Daoy (cell line): ENCODE measurements at regions not wholly inside any gene's neighbourhood (a gene's known extent, or its start where the extent isn't known, plus 50 kb on each side); places are given as distances from the start of the nearest gene placed in this dataset.
"Not testable (repeated sequence)": the region's sequence is repeated elsewhere in the genome, so short reads cannot be mapped to it uniquely, and the experiment has no call there.

Experiments used
- DNase-seq: peaks from one replicate; pipeline ENCODE4 v3.0.0-alpha.2; 2015; ENCODE audit warnings: low read depth

DNA sequence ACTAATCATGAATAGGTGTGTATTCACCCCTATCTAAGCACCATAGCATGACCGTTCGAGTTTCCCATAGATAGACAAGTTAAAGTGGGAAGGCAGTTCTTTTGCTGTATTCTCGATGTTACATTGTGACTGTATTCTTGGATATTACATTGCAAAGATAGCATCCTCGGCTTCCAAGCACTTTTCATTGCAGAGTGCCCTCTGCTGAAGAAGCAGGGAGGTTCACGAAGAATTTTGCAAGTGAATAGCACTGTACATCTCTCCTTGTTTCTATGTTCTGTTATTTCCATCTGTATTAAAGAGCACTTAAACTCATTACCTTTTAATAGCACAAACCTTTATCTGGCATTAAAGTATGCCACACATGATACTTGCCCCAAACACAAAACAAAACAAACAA is 426.7 kb upstream of the ARX start:
- DNase-seq = no peak

DNA sequence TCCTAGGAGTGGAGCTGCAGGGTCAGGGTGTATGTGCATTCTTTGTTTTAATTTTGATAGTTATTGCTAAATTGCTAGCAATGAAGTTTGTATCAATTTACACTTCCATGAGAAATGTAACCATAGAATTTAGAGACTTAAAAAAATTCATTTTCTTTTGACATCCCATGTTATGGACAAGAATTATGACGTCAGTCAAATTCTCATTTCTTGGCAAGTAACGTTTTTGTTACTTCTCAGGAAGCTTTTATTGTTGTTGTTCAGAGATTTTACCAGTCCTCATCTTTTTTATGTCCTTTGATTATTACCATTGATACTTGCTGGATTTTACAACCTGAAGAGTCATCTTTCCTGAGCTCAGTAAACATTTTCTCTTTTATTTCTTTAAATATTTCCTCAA is 417.5 kb upstream of the ARX start:
- no peak for DNase-seq

DNA sequence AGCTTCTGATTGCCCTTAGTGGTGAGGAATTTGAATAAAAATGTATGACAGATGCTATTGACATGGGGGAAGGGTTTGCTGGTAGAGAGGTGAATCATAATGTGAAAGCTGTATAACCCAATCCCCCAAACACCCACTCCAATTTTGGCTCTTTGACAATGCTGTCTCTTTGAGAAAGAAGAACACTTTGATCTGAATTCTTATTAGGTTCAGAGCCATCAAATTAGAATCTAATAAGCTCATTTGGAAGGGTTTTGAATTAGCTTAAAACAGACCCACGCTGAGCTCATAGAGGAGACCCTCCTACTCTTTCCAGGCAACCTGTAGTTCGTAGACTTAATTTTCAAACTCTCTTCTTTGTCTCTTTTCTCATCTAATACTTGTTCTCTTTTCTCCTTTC is 416.6 kb upstream of the ARX start:
- DNase-seq = no peak

DNA sequence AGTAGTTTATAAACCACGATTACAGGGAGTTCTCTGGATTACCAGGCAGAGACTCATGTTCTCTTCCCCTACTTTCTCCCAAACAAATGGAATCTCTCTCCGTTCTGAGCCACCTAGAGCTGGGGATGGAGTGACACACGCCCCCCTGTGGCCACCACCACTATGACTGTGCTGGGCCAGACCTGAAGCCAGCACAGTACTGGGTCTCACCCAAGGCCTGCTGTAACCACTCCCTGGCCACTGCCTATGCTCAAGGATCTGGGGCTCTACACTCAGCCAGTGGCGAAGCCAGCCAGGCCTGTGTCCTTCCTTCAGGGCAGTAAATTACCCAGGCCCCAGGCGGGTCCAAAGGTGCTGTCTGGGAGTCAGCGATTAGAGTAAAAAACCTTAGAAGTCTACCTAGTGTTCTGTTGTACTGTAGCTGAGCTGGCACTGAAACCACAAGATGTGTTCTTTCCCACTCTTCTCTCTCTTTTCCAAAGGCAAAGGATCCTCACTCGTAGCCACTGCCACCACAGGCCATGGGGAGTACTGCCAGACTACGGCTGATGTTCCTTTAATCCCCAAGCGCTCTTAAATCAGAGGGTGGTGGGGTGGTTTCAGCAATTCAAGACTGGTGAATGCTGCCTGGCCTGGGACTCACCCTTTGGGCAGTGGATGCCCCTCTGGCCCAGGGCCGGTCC is 412.2 kb upstream of the ARX start:
- no peak for DNase-seq

DNA sequence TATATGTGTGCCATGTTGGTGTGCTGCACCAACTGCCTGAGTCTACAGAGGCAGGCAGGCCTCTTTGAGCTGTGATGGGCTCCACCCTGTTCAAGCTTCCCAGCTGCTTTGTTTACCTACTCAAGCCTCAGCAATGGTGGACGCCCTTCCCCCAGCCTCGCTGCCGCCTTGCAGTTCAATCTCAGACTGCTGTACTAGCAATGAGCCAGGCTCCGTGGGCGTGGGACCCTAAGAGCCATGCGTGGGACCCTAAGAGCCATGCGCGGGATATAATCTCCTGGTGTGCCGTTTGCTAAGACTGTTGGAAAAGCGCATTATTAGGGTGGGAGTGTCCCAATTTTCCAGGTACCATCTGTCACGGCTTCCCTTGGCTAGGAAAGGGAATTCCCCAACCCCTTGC is 388.4 kb upstream of the ARX start:
- DNase-seq = not testable (repeated sequence)

DNA sequence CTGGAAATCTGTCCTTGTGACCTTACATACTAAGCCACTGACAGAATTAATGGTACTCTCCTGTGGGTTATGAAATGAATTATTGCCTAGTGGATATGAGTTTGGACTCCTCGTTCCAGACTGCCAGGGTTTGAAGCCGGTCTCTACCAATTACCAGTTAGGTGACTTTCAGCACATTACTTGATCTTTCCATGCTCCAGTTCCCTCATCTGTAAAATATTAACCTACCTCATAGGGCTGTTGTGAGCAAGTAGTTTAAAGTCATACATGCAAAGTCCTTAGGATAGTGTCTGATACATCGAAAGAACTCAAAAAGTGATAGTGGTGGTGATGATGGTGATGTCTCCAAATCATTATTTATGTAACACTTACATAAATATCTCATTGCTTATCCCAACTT is 373.5 kb upstream of the ARX start:
- no peak for DNase-seq

DNA sequence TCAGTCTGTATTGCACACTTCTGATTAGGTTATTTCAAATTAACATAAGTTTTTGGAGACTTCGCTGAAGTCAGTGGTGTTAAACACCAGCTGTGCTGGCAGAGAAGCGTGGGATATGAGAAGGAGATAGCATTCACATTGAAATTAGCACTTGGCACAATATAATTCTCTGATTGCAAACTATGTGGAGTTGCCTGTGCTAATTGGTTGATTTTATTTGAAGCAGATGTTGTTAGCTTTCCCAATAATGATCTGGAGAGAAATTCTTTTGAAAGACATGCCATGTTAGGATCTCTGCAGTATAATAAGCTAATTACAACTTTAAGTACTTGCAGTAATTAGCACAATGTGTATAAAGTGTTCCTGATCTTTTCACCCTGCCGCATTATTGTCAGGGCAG is 367.4 kb upstream of the ARX start:
- no peak for DNase-seq

DNA sequence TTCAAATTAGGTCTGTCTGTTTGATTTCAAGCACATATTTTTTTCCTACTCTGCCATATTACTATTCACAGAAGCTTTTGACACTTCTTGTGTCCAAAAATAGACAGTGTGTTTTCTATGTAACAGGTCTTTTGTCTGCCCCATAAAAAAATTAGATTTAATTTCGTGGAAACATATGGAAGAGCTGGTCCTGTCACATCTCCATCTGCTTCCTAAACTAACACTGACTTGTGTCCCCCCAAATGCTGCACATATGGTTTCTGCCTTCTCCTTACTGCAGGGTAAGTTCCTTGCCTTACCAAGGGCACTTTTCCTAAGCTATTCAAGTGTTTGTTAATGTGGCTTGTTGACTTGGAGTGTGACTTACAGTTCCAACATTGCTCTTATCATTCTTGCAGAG is 340.7 kb upstream of the ARX start:
- DNase-seq = no peak

DNA sequence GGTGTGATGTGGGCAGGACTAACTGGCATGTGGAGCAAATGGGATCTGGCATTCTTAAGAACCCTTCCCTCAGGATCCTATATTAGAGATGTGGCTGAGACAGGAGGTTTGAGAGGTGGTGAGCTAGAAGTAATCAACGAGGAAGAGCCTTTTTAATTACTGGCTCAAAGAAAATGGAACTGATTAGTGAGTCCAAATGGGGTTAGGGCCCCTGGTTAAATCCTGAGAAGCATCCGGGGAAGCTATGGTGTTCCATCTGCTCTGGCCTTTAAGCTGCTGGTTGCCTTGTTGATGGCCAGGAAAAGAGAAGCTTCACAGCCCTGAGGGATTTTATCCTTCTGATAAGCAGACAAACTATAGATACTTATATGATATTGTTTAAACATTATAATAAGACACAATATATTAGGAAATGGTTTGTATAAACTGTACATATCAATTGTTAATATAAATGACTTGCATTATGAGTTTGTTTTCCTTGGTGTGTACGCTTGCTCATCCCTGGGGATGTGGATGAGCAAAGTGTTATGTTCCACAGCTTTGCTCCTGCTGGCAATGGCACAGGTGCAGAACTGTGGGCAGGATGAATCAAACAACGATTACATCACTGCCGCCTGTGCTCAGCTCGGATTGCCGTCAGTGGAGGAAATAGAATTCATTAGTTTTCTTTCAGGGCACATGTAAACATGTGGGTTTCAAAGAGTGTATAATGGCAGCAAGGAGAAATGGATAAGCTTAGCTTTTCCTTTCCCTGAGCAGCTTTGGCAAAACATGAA is 328.6 kb upstream of the ARX start:
- DNase-seq = no peak

DNA sequence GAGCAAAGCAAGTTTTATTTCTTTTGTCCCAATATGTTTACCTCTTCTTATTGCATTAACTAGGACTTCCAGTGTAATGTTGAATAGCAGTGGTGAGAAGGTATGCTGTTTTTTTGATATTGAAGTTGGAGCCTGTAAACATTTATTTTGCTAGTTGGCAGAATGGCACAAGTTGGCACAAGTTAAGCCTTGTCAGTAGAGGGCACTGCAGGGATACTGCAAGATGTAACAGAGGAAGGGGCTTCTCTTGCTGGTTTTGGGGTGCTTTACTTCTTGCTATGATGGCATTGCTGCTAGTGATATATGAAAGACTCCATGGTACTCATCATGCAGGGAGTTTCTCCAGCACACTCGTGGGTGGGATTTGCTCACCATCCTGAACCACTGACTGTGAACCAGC is 327.3 kb upstream of the ARX start:
- no peak for DNase-seq

DNA sequence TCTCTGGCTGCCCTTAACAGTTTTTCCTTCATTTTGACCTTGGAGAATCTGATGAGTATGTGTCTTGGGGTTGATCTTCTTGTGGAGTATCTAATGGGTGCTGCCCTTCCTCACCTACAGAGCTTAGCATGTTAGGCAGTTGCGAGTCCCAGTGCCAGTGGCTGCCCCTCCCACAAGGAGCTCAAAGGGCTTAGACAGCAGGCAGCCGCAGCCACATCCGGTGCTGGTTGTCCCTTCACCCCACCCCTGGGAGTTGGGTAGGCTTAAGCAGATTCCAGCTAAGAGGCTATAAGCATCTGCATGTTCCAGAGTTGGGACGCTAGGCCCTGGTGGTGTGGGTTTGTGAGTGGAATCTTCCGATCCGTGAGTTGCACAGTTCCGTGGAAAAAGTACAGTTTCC is 322.1 kb upstream of the ARX start:
- DNase-seq = no peak

DNA sequence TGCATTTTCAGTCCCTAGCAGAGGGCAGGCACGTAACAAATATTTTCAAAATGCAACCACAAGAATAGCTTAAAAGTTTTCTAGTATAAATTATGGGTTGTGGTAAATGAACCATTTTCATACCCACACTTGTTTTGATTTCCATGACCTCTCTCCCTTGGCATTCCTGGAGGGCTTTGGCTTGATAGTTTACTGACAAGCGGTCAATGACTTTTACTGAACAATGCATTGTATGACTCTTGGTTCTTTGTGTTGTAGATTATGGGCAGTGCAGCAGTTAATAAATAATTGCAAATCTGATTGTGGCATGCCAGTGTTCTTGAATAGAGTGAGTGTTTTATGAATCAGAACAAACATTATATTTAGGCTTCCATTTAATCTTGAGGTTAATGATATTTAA is 285.2 kb upstream of the ARX start:
- no peak for DNase-seq

DNA sequence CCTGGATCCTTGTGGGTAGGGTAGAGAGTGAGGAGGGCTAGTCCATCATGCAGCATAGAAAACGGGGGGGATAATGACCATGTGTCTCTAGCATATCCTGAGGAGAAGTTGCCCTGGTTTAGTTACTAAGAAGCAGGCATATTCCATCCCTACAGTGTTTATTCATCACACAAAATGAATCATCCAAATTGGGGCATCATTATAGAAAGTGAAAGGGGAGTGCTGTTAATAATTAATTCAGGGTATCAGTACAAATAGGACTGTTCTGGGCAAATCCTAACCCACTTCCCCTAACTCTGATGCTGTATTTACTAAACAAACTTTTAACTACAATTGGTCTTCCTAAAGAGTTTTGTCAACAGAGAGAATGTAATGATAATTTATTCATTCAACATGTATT is 281.1 kb upstream of the ARX start:
- no peak for DNase-seq

DNA sequence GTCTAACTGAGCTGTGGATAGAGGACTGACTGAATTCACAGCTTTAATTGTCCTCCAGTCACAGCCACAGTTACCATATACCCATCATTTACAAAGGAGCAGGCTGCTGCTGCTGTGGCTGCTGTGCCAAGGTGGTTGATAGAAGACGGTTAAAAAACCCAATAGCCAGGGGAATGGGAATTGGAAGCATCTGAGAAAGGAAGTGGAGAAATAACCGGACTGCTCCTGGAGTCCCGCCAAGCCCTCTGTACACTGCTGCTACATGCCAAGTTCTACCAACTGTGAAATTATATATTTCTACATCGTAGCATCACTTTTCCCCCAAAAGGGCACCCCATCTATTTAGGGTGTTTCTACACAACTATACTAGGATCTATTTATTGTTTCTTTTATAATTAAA is 279.7 kb upstream of the ARX start:
- DNase-seq = no peak

DNA sequence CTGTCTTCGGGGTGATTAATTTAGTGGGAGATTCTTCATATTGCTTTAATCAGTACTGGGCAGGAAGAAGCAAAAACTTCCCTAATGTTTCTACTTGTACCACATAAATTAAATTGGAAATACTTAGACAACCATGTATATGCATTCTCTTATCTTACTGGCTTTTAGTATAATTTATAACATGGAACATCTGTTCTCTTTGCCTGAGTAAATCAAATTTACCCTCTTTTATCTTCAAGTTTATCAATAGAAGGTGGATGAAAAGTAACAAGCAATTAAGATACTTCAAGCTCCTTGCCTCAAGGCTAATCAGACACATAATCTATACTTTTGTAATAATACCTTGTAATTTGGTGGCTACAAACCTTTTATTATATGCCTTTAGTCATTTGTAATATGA is 274.4 kb upstream of the ARX start:
- DNase-seq = no peak

DNA sequence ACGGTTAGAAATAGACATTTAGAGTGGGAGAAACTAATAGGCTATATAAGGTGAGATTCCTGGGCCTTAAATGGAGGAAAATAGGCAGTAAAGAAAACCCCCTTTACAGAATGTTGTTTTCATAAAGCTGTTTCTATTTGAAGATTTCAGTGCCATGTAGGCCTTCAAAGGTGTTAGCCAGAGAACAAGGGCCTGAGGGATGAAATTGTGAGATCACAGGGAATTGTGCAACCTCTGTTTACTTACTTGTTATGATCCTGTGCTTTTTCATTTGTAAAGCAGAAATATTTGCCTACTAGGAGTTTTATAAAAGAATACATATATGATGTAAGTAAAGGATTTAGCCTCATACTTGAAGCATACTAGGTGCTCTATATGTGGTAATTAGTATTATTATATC is 272.9 kb upstream of the ARX start:
- DNase-seq = no peak

DNA sequence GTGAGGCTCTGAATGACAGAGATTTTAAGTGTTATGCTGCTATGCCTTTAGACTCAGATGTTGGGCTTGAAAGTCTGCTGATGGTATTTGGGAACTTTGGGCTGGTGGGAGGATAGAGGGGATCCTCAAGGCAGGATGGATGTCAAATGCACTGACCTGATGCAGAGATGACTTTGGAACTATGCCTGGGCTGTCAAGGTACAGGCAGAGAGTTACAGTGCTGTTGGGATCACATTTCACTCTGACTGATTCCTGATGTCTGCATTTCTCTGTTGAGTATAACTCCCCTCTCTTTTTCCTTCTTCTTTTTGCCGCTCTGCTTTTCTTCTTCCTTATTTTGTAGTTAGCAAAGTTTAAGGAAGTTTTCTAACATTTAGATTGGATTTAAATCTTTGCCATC is 271.8 kb upstream of the ARX start:
- no peak for DNase-seq

DNA sequence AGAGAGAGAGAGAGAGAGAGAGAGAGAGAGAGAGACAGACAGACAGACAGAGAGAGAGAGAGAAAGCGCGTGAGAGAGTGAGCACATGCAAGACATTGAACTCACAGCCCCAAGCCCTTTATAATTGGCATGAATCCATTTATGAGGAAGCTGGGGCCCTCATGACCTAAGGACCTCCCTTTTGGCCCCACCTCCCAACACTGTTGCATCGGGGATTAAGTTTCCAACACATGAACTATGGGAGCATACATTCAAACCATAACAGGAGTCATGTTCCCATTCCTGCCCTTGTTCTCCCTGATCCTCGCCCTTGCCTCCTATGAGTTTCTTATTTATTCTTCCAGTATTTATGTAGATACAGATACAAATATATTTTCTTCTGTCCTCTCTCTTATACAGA is 269.8 kb upstream of the ARX start:
- DNase-seq = no peak

DNA sequence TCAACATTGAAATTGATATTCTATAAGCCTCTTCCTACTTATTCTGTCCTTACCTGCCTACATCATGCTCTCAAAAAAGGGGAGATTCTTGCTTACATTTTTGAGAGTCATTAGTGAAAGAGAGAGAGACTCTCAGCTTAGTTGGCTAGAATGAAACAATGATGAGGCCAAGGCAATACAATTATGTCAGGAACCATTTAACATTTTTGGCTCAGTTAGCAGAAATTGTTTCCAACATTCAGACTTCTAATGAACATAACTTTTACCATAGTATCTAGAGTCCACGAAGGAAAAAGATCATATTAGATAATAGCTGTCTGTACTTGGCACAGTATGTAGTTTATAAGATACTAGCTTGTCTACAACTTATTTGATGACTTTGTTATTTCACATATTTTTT is 263.7 kb upstream of the ARX start:
- DNase-seq = no peak

DNA sequence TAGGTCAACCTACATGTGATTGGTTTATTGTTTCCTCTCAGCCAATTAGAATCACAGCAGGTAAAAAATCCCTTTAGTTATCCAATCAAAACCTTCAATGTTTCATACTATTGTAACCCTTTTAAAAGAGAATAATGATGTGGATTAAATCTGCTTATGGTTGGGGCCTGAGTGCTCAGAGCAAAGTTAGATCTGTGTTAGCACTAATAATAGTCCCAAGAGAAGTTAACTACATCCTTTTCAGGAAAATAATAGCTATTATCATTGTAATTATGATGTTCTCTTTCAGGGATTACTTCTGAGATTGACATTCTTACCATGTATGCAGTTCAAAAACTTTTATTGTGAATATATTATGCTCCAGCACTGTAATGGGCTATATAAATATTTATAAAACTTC is 262.6 kb upstream of the ARX start:
- DNase-seq = no peak

DNA sequence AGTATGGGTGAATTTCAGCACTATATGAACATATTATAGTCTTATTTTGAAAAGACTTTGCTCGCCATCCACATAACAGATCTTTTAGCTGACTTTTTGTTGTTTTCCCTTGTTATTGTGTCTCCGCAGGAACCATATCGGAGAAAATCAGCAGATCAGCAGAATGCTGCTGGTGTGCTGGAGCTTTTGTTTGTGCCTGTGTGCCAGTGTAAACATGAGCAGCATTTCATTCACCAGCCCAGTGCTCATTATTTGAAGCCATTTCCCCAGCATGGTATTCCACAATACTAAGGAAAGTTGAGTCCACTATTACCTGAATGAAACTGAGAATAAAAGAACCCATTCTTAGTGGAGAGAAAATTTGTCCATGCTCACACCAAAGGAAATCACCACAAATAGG is 261.8 kb upstream of the ARX start:
- no peak for DNase-seq

DNA sequence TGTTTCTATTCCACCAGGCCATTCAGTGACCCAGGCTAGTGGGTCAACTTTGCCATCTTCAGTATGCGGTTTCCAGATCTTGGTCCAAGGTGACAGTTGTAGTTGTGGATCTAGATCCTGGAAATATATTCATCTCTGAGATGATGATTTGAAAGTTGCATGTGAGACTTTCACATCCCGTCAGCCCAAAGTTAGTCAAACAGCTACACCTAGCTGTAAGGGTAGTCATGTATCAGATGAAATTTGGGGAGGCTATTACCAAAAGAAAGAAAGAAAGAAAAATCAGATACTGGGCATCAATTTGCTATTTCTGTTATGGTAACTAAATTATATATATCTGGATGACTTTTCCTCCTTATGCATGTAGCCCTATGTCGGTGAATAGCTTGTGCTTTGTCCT is 259.4 kb upstream of the ARX start:
- no peak for DNase-seq

DNA sequence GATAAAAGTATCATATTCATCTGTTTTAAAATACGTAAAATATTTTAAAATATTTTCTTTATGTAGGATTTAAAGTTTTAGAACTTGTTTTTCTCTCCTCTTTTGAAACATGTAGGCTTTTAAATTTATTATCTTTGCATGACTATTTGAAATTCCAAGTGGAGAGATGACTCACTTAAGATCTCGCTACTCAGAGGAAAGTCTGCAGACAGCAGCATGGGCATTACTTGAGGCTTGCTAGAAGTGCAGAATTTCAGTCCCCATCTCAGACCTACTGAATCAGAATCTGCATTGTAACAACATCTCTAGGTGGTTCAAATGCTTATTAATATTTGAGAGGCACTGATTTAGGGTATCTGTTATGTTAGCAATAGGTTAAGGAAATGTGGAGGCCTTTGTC is 225.7 kb upstream of the ARX start:
- DNase-seq = no peak

DNA sequence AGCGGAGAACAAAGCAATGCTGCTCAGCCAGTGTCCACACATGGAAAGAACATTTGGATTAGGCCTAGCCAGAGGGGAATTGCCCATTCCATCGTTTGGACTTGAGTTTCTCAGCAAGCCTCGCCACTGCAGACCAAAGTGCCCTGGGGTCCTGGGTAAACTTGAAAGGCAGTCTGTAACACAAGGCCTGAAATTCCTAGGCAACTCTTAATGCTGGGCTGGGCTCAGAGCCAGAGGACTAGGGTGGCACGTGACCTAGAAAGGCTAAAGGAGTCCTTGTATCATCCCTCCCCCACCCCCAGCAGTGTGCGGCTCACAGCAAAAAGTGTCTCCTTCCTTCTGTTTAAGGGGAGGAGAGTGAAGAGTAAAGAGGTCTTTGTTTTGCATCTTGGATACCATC is 210.4 kb upstream of the ARX start:
- no peak for DNase-seq
